IPS DF 6.9 (cell line): ENCODE measurements at regions not wholly inside any gene's neighbourhood (a gene's known extent, or its start where the extent isn't known, plus 50 kb on each side); places are given as distances from the start of the nearest gene placed in this dataset.

Experiments used
- DNase-seq: peaks from one replicate; pipeline ENCODE4 v3.0.0-alpha.2; 2013; ENCODE audit warnings: low read depth, low spot score
- H3K27ac ChIP-seq: one replicate; pipeline ENCODE4 v1.5.1; 2013; ENCODE audit warnings: low read length, control low read depth
- H3K27me3 ChIP-seq: 2 replicates; pipeline ENCODE4 v1.6.1; 2013; ENCODE audit warnings: mild to moderate bottlenecking, low read length; ENCODE audit not compliant: control insufficient read depth, insufficient read depth
- H3K36me3 ChIP-seq: 2 replicates; pipeline ENCODE4 v1.6.1; 2013; ENCODE audit warnings: low read length; ENCODE audit not compliant: control insufficient read depth, insufficient read depth
- H3K4me1 ChIP-seq: 2 replicates; pipeline ENCODE4 v1.6.1; 2013; ENCODE audit warnings: low read length; ENCODE audit not compliant: control insufficient read depth, insufficient read depth
- H3K4me3 ChIP-seq: 2 replicates; pipeline ENCODE4 v1.5.1; 2013; ENCODE audit warnings: mild to moderate bottlenecking, low read length
- H3K9me3 ChIP-seq: 2 replicates; pipeline ENCODE4 v1.6.1; 2013; ENCODE audit warnings: low read length, inconsistent platforms; ENCODE audit not compliant: control insufficient read depth, insufficient read depth
- WGBS: extraction: QIAGEN DNeasy Blood & Tissue Kit; methylation state at CpG from one replicate; pipeline ENCODE4 v1.1.7; 2013; ENCODE audit warnings: mixed read lengths, missing lambda C conversion rate; ENCODE audit not compliant: insufficient read length, insufficient coverage; 5-methylcytosine and 5-hydroxymethylcytosine counted together

DNA sequence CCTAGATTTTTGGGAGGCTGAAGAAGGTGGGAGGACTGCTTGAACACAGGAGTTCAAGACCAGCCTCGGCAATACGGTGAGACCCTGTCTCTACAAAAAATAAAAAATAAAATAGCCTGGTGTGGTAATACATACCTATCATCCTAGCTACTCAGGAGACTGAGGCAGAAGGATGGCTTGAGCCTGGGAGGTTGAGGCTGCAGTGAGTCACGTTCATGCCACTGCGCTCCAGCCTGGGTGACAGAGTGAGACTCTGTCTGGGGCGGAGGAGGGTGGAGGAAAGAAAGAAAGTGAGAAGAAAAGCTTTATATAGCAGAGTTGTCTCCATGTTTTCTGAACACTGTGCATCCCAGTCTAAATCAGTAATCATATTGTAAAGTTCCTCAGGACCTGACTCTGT, 301.4 kb upstream of the CNTN6 start:
- no peak for DNase-seq
- Histone ChIP-seq H3K36me3 (no peaks in the 10 kb centered on the region), H3K4me3 (no peak overlapping the region), H3K27me3 (no peaks in the 10 kb centered on the region), H3K4me1 (no peaks in the 10 kb centered on the region), H3K27ac (no peak overlapping the region), H3K9me3 (no peaks in the 10 kb centered on the region; the same call in 1 of the 2 replicates)
- no CpG with 5 or more reads among the region's 5 CpGs for WGBS

DNA sequence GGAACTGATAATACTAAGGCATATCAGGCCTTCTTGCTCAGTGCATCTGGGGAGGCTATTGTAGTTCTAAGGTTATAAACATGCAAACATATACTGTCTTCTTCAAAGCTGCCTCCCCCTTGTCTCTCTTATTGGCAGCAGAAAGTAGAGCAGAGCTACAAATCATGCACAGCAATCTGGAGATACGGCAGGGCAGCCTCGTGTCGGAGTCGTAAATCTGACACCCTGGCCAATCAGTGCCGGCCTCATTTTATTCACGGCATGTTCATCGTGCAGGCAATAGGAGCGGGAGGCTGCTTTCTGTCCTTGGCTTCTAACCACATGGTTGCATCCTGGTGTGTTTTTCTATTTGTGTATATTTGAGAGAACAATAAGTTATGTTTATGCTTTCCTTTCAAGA, 300.2 kb upstream of the CNTN6 start:
- no peaks in the 10 kb centered on the region for H3K36me3 ChIP-seq
- no peak for DNase-seq
- H3K27me3 ChIP-seq = no peaks in the 10 kb centered on the region
- no peak overlapping the region for H3K27ac ChIP-seq
- H3K4me1 ChIP-seq = no peaks in the 10 kb centered on the region
- H3K4me3 ChIP-seq = no peak overlapping the region
- no CpG with 5 or more reads among the region's 8 CpGs for WGBS
- H3K9me3 ChIP-seq = no peaks in the 10 kb centered on the region; the same call in 1 of the 2 replicates

DNA sequence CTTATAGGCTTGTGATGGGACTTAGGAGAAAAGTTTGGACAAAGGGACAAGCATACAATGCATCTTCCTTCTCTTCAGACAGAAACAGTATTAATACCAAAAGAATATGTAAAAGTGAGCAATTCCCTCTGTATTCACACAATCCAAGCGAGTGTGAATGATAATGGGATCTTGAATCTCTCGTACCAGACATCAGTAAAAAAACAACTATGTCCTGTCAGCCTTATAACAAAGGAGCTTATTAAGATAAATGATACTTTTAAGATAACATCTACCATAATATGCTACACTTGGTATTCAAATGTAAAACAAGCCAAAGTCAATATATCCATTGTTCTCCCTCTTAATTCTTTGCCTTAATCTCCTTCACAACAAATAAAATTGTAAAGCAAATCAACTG, 288.6 kb upstream of the CNTN6 start:
- no peaks in the 10 kb centered on the region for H3K4me1 ChIP-seq
- WGBS = no CpG with 5 or more reads among the region's 2 CpGs
- no peak overlapping the region for H3K4me3 ChIP-seq
- no peaks in the 10 kb centered on the region for H3K36me3 ChIP-seq
- no peaks in the 10 kb centered on the region for H3K27me3 ChIP-seq
- peaks cover 10% of the 10 kb centered on the region for H3K9me3 ChIP-seq
- DNase-seq = no peak
- no peak overlapping the region for H3K27ac ChIP-seq

DNA sequence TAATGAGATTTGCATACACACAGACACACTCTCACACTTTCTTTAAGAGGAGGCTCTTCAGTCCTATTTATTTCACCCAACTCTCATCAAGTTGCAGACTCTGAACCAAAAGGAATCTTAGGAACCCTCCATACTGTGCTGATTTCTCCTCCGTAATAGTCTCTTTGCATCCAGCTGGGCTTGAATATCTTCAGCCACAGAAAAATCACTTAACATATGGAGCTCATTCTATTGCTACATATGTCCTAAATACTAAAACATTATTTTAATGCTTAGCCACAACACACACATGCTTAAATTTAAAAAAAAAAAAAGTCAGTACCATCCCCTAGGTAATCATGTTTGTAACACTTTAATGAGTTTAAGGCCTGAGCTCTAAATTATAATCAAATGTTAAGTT, 287.5 kb upstream of the CNTN6 start:
- H3K27ac ChIP-seq = no peak overlapping the region
- H3K36me3 ChIP-seq = no peaks in the 10 kb centered on the region
- H3K4me3 ChIP-seq = no peak overlapping the region
- no peaks in the 10 kb centered on the region for H3K27me3 ChIP-seq
- no peak for DNase-seq
- H3K4me1 ChIP-seq = no peaks in the 10 kb centered on the region
- H3K9me3 ChIP-seq = peaks cover 7% of the 10 kb centered on the region
- WGBS = no CpG with 5 or more reads among the region's 1 CpG

DNA sequence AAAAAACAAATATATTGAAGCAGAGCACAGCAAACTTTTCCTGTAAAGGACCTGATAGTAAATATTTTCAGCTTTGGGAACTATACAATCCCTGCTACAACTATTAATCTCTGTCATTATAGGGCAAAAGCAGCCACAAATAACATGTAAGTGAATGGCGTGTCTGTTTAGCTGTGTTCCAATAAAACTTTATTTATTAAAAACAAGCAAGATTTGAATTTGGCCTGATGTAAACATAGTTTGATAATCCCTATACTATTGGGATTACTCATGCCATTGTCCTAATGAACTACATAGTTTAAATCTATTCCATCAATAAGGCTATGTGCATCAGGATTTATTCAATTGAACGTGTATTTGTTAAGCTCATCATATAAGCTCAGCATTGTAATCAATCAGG, 286.8 kb upstream of the CNTN6 start:
- no CpG with 5 or more reads among the region's 2 CpGs for WGBS
- H3K4me1 ChIP-seq = no peaks in the 10 kb centered on the region
- H3K36me3 ChIP-seq = no peaks in the 10 kb centered on the region
- H3K9me3 ChIP-seq = peaks cover 7% of the 10 kb centered on the region
- no peak overlapping the region for H3K27ac ChIP-seq
- H3K27me3 ChIP-seq = no peaks in the 10 kb centered on the region
- H3K4me3 ChIP-seq = no peak overlapping the region
- no peak for DNase-seq

GRCh38 chr3:816605-817004, 276.2 kb upstream of the CNTN6 start:
- WGBS = no CpG with 5 or more reads among the region's 5 CpGs
- Histone ChIP-seq H3K27ac (no peak overlapping the region), H3K4me3 (no peak overlapping the region), H3K36me3 (no peaks in the 10 kb centered on the region), H3K4me1 (no peaks in the 10 kb centered on the region), H3K9me3 (peaks cover 5% of the 10 kb centered on the region), H3K27me3 (no peaks in the 10 kb centered on the region)
- DNase-seq = no peak

DNA sequence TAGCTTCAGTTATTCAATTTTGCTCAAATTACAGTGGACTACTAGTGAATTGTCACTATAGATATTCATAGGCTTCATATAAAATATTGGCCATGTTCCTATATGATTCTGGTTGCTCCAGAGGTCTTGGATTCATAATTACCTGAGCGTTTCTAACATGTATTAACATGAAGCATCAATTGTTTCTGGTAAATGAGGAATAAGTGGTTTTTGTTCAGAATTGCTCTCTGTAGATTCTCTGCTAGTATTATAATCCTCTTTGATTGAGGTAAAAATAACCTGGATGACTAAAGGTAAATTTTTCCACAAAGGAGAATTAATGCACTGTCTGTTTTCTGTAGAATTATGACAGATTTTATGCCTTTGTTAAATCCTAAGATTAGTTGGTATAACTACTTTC, 258.1 kb upstream of the CNTN6 start:
- H3K4me3 ChIP-seq = no peak overlapping the region
- no peak overlapping the region for H3K27ac ChIP-seq
- no peaks in the 10 kb centered on the region for H3K4me1 ChIP-seq
- no peaks in the 10 kb centered on the region for H3K27me3 ChIP-seq
- H3K36me3 ChIP-seq = no peaks in the 10 kb centered on the region
- peaks cover 4% of the 10 kb centered on the region for H3K9me3 ChIP-seq
- WGBS = no CpG with 5 or more reads among the region's 1 CpG
- DNase-seq = no peak

DNA sequence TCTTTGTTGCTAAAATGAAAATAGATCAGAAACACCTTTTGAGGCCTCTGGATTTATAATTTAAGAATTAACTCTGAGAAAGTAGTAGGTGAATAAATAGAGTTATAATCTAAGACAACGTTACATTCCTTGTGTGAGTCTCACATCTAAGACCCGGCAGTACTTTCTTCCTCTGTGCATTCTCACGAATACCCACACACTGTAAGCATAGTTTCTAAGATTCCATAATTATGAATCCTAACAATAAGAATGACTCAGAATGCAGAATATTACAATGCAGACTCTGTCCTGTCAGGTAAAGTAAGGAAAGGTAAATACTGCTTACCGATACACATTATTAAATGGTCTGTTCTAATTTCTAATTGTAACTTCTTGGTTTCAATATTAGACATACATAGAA, 257.7 kb upstream of the CNTN6 start:
- Histone ChIP-seq H3K36me3 (no peaks in the 10 kb centered on the region), H3K4me3 (no peak overlapping the region), H3K27me3 (no peaks in the 10 kb centered on the region), H3K27ac (no peak overlapping the region), H3K4me1 (no peaks in the 10 kb centered on the region), H3K9me3 (peaks cover 3% of the 10 kb centered on the region; the same call in 1 of the 2 replicates)
- DNase-seq = no peak
- WGBS = no CpG with 5 or more reads among the region's 4 CpGs

- no CpG with 5 or more reads among the region's 1 CpG for WGBS
- no peak for DNase-seq
- Histone ChIP-seq H3K4me1 (no peaks in the 10 kb centered on the region), H3K4me3 (no peak overlapping the region), H3K36me3 (no peaks in the 10 kb centered on the region), H3K27me3 (no peaks in the 10 kb centered on the region), H3K27ac (no peak overlapping the region), H3K9me3 (peaks cover 1% of the 10 kb centered on the region)
Measured at GRCh38 chr3:839981-840380, 252.8 kb upstream of the CNTN6 start.

- no peaks in the 10 kb centered on the region for H3K4me1 ChIP-seq
- H3K27ac ChIP-seq = no peak overlapping the region
- no peak overlapping the region for H3K4me3 ChIP-seq
- DNase-seq = no peak
- WGBS = no CpG with 5 or more reads among the region's 5 CpGs
- H3K36me3 ChIP-seq = no peaks in the 10 kb centered on the region
- peaks cover 18% of the 10 kb centered on the region for H3K9me3 ChIP-seq
- H3K27me3 ChIP-seq = no peaks in the 10 kb centered on the region
Measured at GRCh38 chr3:851098-851790, 241.6 kb upstream of the CNTN6 start.

DNA sequence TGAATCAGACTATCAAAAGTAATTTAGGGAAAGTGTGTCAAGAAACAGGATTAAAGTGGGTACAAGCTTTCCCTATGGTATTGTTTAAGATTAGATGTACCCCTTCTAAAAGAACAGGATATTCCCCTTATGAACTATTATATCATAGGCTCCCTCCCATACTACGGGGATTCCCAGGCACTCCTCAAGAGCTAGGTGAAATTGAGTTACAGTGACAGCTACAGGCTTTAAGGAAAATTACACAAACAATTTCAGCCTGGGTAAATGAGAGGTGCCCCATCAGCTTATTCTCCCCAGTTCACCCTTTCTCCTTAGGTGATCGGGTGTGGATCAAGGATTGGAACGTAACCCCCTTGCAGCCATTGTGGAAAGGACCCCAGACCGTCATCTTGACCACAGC, 240.8 kb upstream of the CNTN6 start:
- Histone ChIP-seq H3K27me3 (no peaks in the 10 kb centered on the region), H3K36me3 (no peaks in the 10 kb centered on the region), H3K4me3 (no peak overlapping the region), H3K4me1 (no peaks in the 10 kb centered on the region), H3K9me3 (peaks cover 17% of the 10 kb centered on the region), H3K27ac (no peak overlapping the region)
- no peak for DNase-seq
- WGBS = no CpG with 5 or more reads among the region's 4 CpGs
